ENCODE measurements at regions not wholly inside any gene's neighbourhood (a gene's known extent, or its start where the extent isn't known, plus 50 kb on each side); places are given as distances from the start of the nearest gene placed in this dataset.

DNA sequence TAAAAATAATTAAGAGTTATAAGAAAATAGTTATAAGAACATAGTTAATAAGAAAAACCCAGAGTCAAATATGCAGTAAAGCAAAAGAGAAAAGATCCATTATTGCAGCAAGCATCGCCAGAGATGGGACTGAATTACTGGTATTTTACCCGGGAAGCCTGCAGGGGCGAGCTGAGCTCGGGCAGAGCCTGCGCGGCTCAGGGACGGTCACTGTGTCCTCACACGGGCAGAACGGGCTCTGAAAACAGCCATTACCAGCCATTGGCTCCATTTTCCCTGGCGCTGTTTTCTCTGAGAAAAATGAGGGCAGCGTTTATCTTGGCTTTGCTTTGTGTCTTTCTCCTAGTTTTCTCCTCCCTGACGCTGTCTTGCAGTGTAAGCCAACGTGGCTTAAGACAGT lies 95.3 kb upstream of the ALKAL2 start:
- no peak for TF ChIP-seq POLR2AphosphoS5 (IDR thresholded peaks at IDR 0.05; ENCODE audit: low read depth, low read length)
- TF ChIP-seq FOXP2 (optimal IDR thresholded peaks at IDR 0.05; ENCODE audit: borderline replicate concordance, extremely low read depth, extremely low read length, insufficient read depth): no peak
- no peak for TF ChIP-seq TAF1 (IDR thresholded peaks at IDR 0.05; ENCODE audit: borderline replicate concordance, insufficient read depth, low read length)
- TF ChIP-seq, protein P1, sequence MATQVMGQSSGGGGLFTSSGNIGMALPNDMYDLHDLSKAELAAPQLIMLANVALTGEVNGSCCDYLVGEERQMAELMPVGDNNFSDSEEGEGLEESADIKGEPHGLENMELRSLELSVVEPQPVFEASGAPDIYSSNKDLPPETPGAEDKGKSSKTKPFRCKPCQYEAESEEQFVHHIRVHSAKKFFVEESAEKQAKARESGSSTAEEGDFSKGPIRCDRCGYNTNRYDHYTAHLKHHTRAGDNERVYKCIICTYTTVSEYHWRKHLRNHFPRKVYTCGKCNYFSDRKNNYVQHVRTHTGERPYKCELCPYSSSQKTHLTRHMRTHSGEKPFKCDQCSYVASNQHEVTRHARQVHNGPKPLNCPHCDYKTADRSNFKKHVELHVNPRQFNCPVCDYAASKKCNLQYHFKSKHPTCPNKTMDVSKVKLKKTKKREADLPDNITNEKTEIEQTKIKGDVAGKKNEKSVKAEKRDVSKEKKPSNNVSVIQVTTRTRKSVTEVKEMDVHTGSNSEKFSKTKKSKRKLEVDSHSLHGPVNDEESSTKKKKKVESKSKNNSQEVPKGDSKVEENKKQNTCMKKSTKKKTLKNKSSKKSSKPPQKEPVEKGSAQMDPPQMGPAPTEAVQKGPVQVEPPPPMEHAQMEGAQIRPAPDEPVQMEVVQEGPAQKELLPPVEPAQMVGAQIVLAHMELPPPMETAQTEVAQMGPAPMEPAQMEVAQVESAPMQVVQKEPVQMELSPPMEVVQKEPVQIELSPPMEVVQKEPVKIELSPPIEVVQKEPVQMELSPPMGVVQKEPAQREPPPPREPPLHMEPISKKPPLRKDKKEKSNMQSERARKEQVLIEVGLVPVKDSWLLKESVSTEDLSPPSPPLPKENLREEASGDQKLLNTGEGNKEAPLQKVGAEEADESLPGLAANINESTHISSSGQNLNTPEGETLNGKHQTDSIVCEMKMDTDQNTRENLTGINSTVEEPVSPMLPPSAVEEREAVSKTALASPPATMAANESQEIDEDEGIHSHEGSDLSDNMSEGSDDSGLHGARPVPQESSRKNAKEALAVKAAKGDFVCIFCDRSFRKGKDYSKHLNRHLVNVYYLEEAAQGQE (IDR thresholded peaks at IDR 0.05; ENCODE audit: insufficient read depth in 1 of 2, low read depth in 2 of 2, low read length in 2 of 2): no peak
- TF ChIP-seq SIN3A (IDR thresholded peaks at IDR 0.05; ENCODE audit: borderline replicate concordance, insufficient read depth, low read length): no peak

DNA sequence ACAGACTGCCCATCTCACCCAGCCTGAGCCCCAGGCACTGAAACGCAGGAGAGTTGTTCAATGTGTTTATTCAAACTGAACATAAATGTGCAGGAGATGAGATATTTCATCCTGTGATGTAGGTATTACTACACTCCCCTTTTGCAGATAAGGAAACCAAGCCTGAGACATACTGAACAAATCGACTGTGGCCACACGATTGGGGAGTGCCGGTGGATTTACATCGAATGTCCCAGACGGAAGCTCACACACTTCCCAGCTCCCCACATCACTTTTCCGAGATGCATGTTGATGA lies 94.8 kb upstream of the ALKAL2 start:
- TF ChIP-seq POLR2AphosphoS5 (IDR thresholded peaks at IDR 0.05; ENCODE audit: low read depth, low read length): no peak

DNA sequence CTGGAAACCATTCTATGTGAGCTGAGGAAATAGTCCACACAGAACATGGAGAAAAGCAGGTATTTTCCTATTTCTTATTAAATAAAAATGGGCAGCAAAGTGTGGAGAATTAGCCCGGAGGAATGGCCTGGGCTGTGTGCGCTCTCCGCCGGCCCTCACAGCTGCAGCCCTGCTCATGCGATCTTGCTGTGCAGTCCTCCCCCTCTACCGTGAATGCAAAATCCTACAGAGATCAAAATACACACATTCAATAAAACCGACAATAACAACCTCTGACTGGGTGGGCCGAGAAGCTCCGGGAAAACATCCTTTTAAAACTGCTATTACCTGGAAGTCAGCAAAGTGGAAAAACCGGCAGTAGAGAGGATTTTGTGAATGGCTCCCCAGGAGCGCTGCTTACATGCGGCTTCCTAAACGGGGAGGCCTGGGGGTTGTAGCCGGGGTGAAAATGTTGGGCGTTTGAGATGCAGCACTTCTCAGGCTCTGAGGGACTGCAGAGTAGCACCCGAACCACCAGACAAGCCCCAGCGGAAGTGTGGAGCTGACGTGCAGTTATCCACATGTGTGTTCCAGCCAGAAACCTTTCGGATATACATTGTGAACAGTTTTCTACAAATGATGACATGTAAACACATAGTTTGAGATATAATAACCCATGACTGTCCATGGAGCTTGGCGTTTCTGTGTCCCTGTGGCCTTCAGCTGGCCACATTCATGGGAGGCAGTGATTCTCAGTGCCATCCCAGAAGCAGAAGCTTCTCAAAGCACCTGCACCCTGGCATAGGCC lies 94.2 kb upstream of the ALKAL2 start:
- TF ChIP-seq, protein P1 (IDR thresholded peaks at IDR 0.05; ENCODE audit: insufficient read depth in 1 of 2, low read depth in 2 of 2, low read length in 2 of 2): no peak
- no peak for TF ChIP-seq TAF1 (IDR thresholded peaks at IDR 0.05; ENCODE audit: borderline replicate concordance, insufficient read depth, low read length)
- TF ChIP-seq SIN3A (IDR thresholded peaks at IDR 0.05; ENCODE audit: borderline replicate concordance, insufficient read depth, low read length): no peak
- TF ChIP-seq FOXP2 (optimal IDR thresholded peaks at IDR 0.05; ENCODE audit: borderline replicate concordance, extremely low read depth, extremely low read length, insufficient read depth): no peak
- no peak for TF ChIP-seq POLR2AphosphoS5 (IDR thresholded peaks at IDR 0.05; ENCODE audit: low read depth, low read length)

DNA sequence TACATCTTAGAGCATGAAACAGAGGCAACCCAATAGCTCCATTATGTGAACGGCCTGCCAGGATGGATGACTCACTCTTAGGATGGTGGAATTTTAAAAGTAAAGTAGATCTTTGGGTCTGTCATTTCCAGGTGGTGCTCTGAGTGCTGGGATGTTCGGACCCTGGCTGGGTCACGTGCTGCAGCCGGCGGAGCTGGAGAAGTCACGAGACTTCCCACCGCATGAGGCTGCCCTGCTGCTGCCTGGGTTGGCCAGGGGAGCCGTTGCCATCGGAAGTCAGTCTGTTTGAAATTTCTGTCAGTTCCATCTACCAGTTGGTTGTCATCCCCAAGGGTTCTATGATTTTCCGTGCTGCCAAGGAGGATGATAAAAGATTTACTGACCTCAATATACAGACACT lies 93.3 kb upstream of the ALKAL2 start:
- TF ChIP-seq, protein P1 (IDR thresholded peaks at IDR 0.05; ENCODE audit: insufficient read depth in 1 of 2, low read depth in 2 of 2, low read length in 2 of 2): no peak

DNA sequence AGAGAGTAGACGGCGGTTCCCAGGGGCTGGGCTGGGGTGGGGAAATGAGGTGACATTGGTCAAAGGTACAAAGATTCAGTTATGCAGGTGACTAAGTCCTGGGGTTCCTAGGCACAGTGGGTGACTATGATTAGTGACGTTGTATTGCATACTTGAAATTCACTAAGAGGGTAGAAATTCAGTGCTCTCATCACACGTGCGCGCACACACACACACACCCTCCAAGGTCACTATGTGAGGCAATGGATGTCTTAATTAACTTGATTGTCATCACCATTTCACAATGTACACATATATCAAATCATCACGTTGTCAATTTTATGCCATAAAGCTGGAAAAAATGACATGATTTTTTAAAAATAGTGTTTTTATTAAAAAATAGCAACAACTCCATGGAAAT lies 92.9 kb upstream of the ALKAL2 start:
- TF ChIP-seq POLR2AphosphoS5 (IDR thresholded peaks at IDR 0.05; ENCODE audit: low read depth, low read length) (no peak), FOXP2 (optimal IDR thresholded peaks at IDR 0.05; ENCODE audit: borderline replicate concordance, extremely low read depth, extremely low read length, insufficient read depth) (no peak), TAF1 (IDR thresholded peaks at IDR 0.05; ENCODE audit: borderline replicate concordance, insufficient read depth, low read length) (no peak), SIN3A (IDR thresholded peaks at IDR 0.05; ENCODE audit: borderline replicate concordance, insufficient read depth, low read length) (no peak)
- TF ChIP-seq, protein P1 (IDR thresholded peaks at IDR 0.05; ENCODE audit: insufficient read depth in 1 of 2, low read depth in 2 of 2, low read length in 2 of 2): no peak

Measured in PFSK-1 (cell line).